ENCODE measurements at regions not wholly inside any gene's neighbourhood (a gene's known extent, or its start where the extent isn't known, plus 50 kb on each side); places are given as distances from the start of the nearest gene placed in this dataset.

DNA sequence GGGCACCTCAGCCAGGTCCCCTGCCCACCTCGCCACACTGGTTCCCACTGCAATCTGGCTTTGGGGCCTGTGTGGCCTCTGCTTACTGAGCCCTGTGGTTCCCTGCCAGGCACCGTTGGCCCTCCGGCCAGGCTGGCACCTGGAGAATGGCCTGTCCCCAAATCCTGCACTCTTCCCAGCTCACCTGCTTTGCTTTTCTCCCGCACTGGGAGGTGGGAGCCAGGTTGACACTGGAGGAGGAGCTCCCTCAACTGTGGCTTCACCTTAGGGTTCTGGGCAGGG is 97.0 kb downstream of the SCGB2B2 start:
- TF ChIP-seq EZH2 (IDR thresholded peaks at IDR 0.05; ENCODE audit: low read length, unreplicated experiment) (no peak), EZH2phosphoT487 (IDR thresholded peaks at IDR 0.05; ENCODE audit: borderline replicate concordance, low read length) (no peak)

All from PC-3 (cell line).